ENCODE measurements at regions not wholly inside any gene's neighbourhood (a gene's known extent, or its start where the extent isn't known, plus 50 kb on each side); places are given as distances from the start of the nearest gene placed in this dataset.

DNA sequence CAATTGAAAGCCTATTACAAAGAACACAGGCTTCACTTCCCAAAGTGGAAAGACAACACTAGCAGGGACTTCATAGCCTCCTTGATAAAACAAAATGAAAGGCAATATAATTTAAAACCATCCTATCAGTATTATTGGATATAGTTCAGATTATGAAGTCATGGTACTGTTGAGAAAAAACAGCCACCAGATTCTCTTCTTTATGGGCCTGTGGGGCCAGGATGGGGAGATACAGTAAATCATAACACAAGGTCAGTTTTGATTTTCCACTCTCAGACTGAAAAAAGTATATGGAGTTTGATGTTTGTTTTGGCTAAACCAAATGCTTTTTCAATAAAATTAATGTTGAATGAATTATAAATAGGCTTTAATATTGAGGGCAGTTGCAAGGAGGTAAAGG, 129.1 kb downstream of the BCL2L11 start:
- H3K27me3 Mint-ChIP-seq (ENCODE audit: insufficient read depth), result peaks cover 13% of the 10 kb centered on the region
- peaks cover 14% of the 10 kb centered on the region for H3K36me3 Mint-ChIP-seq (ENCODE audit: low read depth)
- Histone ChIP-seq H3K27me3 (ENCODE audit: control insufficient read depth, insufficient read depth, low read length, poor library complexity, severe bottlenecking) (no peaks in the 10 kb centered on the region), H3K9me3 (ENCODE audit: control insufficient read depth, low read length) (peaks cover 13% of the 10 kb centered on the region), H3K4me3 (ENCODE audit: low read length) (no peak overlapping the region), H3K9ac (ENCODE audit: extremely low read depth, low read length, poor library complexity, severe bottlenecking) (no peak overlapping the region), H3K36me3 (ENCODE audit: control insufficient read depth, insufficient read depth, low read length) (no peaks in the 10 kb centered on the region), H3K4me1 (ENCODE audit: control insufficient read depth, insufficient read depth, low read length) (no peaks in the 10 kb centered on the region), H3K27ac (ENCODE audit: low read depth, low read length) (no peak overlapping the region)
- H3K4me1 Mint-ChIP-seq, result peaks cover 10% of the 10 kb centered on the region
- no peak overlapping the region for H3K27ac Mint-ChIP-seq
- H3K9me3 Mint-ChIP-seq, result peaks cover 17% of the 10 kb centered on the region
- no peak for DNase-seq
- H3K4me3 Mint-ChIP-seq, result no peak overlapping the region
- TF ChIP-seq, protein P1, sequence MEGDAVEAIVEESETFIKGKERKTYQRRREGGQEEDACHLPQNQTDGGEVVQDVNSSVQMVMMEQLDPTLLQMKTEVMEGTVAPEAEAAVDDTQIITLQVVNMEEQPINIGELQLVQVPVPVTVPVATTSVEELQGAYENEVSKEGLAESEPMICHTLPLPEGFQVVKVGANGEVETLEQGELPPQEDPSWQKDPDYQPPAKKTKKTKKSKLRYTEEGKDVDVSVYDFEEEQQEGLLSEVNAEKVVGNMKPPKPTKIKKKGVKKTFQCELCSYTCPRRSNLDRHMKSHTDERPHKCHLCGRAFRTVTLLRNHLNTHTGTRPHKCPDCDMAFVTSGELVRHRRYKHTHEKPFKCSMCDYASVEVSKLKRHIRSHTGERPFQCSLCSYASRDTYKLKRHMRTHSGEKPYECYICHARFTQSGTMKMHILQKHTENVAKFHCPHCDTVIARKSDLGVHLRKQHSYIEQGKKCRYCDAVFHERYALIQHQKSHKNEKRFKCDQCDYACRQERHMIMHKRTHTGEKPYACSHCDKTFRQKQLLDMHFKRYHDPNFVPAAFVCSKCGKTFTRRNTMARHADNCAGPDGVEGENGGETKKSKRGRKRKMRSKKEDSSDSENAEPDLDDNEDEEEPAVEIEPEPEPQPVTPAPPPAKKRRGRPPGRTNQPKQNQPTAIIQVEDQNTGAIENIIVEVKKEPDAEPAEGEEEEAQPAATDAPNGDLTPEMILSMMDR (conservative IDR thresholded peaks at IDR 0.05), result no peak

DNA sequence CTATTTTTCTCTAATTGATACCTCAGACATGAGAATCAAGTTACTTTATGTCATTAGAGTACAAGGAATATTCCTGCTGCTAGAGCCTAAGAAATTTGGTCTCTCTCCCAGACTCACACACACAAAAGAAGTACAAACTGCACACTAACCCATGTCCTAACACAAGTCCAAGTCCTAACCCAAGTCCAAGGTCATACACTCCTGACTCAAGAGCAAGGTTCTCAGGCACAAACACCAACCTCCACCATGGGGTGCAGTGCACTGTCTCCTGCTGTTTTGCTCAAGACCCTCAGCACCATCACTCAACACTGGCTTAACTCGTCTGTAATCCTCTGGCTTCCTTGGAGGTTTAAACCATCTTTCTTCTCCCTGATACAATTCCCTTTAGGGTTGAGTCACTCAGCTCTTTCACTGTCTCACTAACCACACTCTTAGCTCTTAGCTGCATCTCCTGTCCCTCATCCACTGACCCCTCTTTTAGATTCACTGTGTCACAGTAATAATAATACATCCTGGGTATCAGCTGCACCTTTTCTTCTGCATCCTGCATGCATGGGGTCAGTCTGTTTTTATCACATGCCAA, 129.8 kb downstream of the BCL2L11 start:
- no peak overlapping the region for H3K27ac Mint-ChIP-seq
- Histone ChIP-seq H3K4me1 (ENCODE audit: control insufficient read depth, insufficient read depth, low read length) (no peaks in the 10 kb centered on the region), H3K4me3 (ENCODE audit: low read length) (no peak overlapping the region), H3K27ac (ENCODE audit: low read depth, low read length) (no peak overlapping the region), H3K27me3 (ENCODE audit: control insufficient read depth, insufficient read depth, low read length, poor library complexity, severe bottlenecking) (no peaks in the 10 kb centered on the region), H3K36me3 (ENCODE audit: control insufficient read depth, insufficient read depth, low read length) (no peaks in the 10 kb centered on the region), H3K9me3 (ENCODE audit: control insufficient read depth, low read length) (peaks cover 13% of the 10 kb centered on the region), H3K9ac (ENCODE audit: extremely low read depth, low read length, poor library complexity, severe bottlenecking) (no peak overlapping the region)
- no peak overlapping the region for H3K4me3 Mint-ChIP-seq
- peaks cover 17% of the 10 kb centered on the region for H3K9me3 Mint-ChIP-seq
- peaks cover 13% of the 10 kb centered on the region for H3K27me3 Mint-ChIP-seq (ENCODE audit: insufficient read depth)
- H3K4me1 Mint-ChIP-seq, result peaks cover 10% of the 10 kb centered on the region
- H3K36me3 Mint-ChIP-seq (ENCODE audit: low read depth), result peaks cover 14% of the 10 kb centered on the region
- TF ChIP-seq, protein P1 (conservative IDR thresholded peaks at IDR 0.05), result no peak
- WGBS, 2 experiments (ENCODE audit: insufficient coverage in 1 of 2, insufficient read length in 1 of 2), result 80 to 89% methylated on average over 1 of the region's 1 CpG
- DNase-seq, result peak; percentile 13

- Mint-ChIP-seq H3K36me3 (ENCODE audit: low read depth) (peaks cover 14% of the 10 kb centered on the region), H3K4me1 (peaks cover 10% of the 10 kb centered on the region), H3K27ac (no peak overlapping the region), H3K4me3 (no peak overlapping the region), H3K27me3 (ENCODE audit: insufficient read depth) (peaks cover 13% of the 10 kb centered on the region), H3K9me3 (peaks cover 17% of the 10 kb centered on the region)
- H3K9me3 ChIP-seq (ENCODE audit: control insufficient read depth, low read length), result peaks cover 13% of the 10 kb centered on the region
- H3K27me3 ChIP-seq (ENCODE audit: control insufficient read depth, insufficient read depth, low read length, poor library complexity, severe bottlenecking), result no peaks in the 10 kb centered on the region
- H3K36me3 ChIP-seq (ENCODE audit: control insufficient read depth, insufficient read depth, low read length), result no peaks in the 10 kb centered on the region
- DNase-seq, result no peak
- no peak overlapping the region for H3K9ac ChIP-seq (ENCODE audit: extremely low read depth, low read length, poor library complexity, severe bottlenecking)
- H3K4me1 ChIP-seq (ENCODE audit: control insufficient read depth, insufficient read depth, low read length), result no peaks in the 10 kb centered on the region
- TF ChIP-seq, protein P1 (conservative IDR thresholded peaks at IDR 0.05), result no peak
- 93 to 100% methylated on average over 3 of the region's 3 CpGs for WGBS, 2 experiments (ENCODE audit: insufficient coverage in 1 of 2, insufficient read length in 1 of 2)
- no peak overlapping the region for H3K27ac ChIP-seq (ENCODE audit: low read depth, low read length)
- H3K4me3 ChIP-seq (ENCODE audit: low read length), result no peak overlapping the region
Measured at GRCh38 chr2:111251711-111252110, 131.0 kb downstream of the BCL2L11 start.
